ENCODE measurements at regions not wholly inside any gene's neighbourhood (a gene's known extent, or its start where the extent isn't known, plus 50 kb on each side); places are given as distances from the start of the nearest gene placed in this dataset.

- Histone ChIP-seq H3K4me2 (ENCODE audit: low read depth, low read length) (no peak overlapping the region), H3K79me2 (ENCODE audit: insufficient read depth, low read length) (no peaks in the 10 kb centered on the region), H3K4me3 (replicated peaks in 1 of 3; ENCODE audit: insufficient read depth in 1 of 3, low read depth in 2 of 3, low read length in 3 of 3) (no peak overlapping the region), H4K20me1 (ENCODE audit: insufficient read depth, low read length) (no peaks in the 10 kb centered on the region), H3K36me3 (replicated peaks in 1 of 2; ENCODE audit: control insufficient read depth in 1 of 2, insufficient read depth in 2 of 2, low read length in 2 of 2) (no peaks in the 10 kb centered on the region), H2AFZ (ENCODE audit: low read length) (no peak overlapping the region), H3K27me3 (ENCODE audit: control insufficient read depth in 1 of 2, insufficient read depth in 2 of 2, low read length in 2 of 2) (no peaks in the 10 kb centered on the region), H3K9me3 (ENCODE audit: low read length) (no peaks in the 10 kb centered on the region), H3K4me1 (ENCODE audit: insufficient read depth, low read length) (no peaks in the 10 kb centered on the region), H3K27ac (ENCODE audit: extremely low read length, insufficient read depth, low read length) (no peak overlapping the region), H3K9ac (ENCODE audit: insufficient read depth, low read depth, low read length) (no peak overlapping the region)
- no peak for FAIRE-seq
- no peak for ATAC-seq
- no peak for DNase-seq (ENCODE audit: low spot score)
- intact Hi-C loops (cut with micrococcal nuclease; ENCODE audit: unreplicated experiment) (no loop called here), in situ Hi-C loops (cut with HindIII; ENCODE audit: extremely low pct_ligation_motif_present, low pct_unique_long_range_greater_than_20kb) (no loop called here)
- ChIA-PET CTCF (ENCODE audit: low intra/inter-chr PET ratio, low total read pairs) (no interaction called here), POLR2A (no interaction called here)
- TF ChIP-seq GTF2F1 (IDR thresholded peaks at IDR 0.05; ENCODE audit: low read length) (no peak), NPAS2 (CRISPR knock-in tag; IDR thresholded peaks at IDR 0.05; ENCODE audit: borderline replicate concordance) (no peak), RELA (CRISPR knock-in tag; IDR thresholded peaks at IDR 0.05) (no peak), GFI1 (CRISPR knock-in tag; IDR thresholded peaks at IDR 0.05; ENCODE audit: borderline replicate concordance) (no peak), CENPT (CRISPR knock-in tag; IDR thresholded peaks at IDR 0.05; ENCODE audit: low read depth) (no peak), NAIF1 (CRISPR knock-in tag; IDR thresholded peaks at IDR 0.05; ENCODE audit: borderline replicate concordance) (no peak), ZBTB26 (CRISPR knock-in tag; IDR thresholded peaks at IDR 0.05; ENCODE audit: borderline replicate concordance) (no peak), IKZF4 (CRISPR knock-in tag; IDR thresholded peaks at IDR 0.05; ENCODE audit: borderline replicate concordance, low read depth, not compliant biosample characterization) (no peak), PCBP1 (IDR thresholded peaks at IDR 0.05; ENCODE audit: borderline replicate concordance, low read depth, low read length) (no peak), ZBTB20 (CRISPR knock-in tag; IDR thresholded peaks at IDR 0.05; ENCODE audit: borderline replicate concordance, low read depth) (no peak), PHF8 (CRISPR knock-in tag; IDR thresholded peaks at IDR 0.05) (no peak), ZSCAN31 (CRISPR knock-in tag; IDR thresholded peaks at IDR 0.05; ENCODE audit: low read depth) (no peak), ZNF121 (CRISPR knock-in tag; IDR thresholded peaks at IDR 0.05) (no peak), NRL (CRISPR knock-in tag; IDR thresholded peaks at IDR 0.05; ENCODE audit: borderline replicate concordance) (no peak), ZNF558 (CRISPR knock-in tag; IDR thresholded peaks at IDR 0.05; ENCODE audit: borderline replicate concordance) (no peak), HIC2 (CRISPR knock-in tag; IDR thresholded peaks at IDR 0.05; ENCODE audit: low read depth) (no peak), ZNF136 (CRISPR knock-in tag; IDR thresholded peaks at IDR 0.05; ENCODE audit: low read depth) (no peak), ZFP36 (IDR thresholded peaks at IDR 0.05; ENCODE audit: borderline replicate concordance, low read depth, low read length, partially characterized antibody) (no peak)
- BruUV-seq (replicated peaks), result no TSS peak
- 9% methylated on average over 7 of the region's 7 CpGs for WGBS (ENCODE audit: low lambda C conversion rate)
These were observed 1080.7 kb downstream of the GRIK2 start for GRCh38 chr6:102474041-102474807.

All from HepG2 (cell line).